ENCODE measurements at regions not wholly inside any gene's neighbourhood (a gene's known extent, or its start where the extent isn't known, plus 50 kb on each side); places are given as distances from the start of the nearest gene placed in this dataset.

GRCh38 chr7:157469181-157470016 is 132.6 kb downstream of the DNAJB6 start:
- TF ChIP-seq CTCF (IDR thresholded peaks at IDR 0.05) (no peak), POLR2A (IDR thresholded peaks at IDR 0.05) (no peak), EP300 (IDR thresholded peaks at IDR 0.05) (no peak), POLR2AphosphoS5 (IDR thresholded peaks at IDR 0.05) (no peak)

Data from gastroesophageal sphincter (tissue), 3 donors.